ENCODE measurements at regions not wholly inside any gene's neighbourhood (a gene's known extent, or its start where the extent isn't known, plus 50 kb on each side); places are given as distances from the start of the nearest gene placed in this dataset.
"Not testable (repeated sequence)": the region's sequence is repeated elsewhere in the genome, so short reads cannot be mapped to it uniquely, and the experiment has no call there.

DNA sequence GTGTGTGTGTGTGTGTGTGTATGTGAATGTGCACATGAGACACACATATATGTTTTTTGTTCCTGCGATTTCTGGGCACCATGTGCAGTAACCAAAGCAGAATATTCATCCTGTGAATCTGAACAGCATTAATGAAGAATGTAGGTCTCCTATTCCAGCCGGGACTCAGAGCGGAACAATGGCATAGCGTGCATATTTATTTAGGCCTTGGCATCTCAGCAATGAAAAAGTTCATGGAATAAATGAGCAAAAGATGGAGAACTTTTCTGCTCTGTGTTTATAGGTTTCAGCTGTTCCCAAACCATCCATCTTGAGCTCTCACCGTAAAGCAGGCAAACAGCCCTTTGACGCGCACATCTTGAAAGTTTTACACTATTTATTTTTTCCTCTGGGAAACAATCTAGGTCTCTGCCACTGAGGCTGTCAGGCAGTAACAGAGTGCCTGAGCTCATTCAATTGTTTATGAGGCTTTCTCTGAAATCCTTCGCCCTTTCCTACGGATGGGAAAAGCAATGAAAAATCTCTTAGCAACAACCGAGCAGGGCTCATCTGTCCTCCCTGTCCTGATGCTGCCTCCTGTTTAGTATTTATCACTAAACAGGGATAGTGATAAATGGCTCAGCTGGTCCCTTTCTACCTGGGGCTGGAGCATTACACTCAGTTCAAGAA, 65.9 kb upstream of the KCNK12 start:
- H3K27me3 Mint-ChIP-seq, result peaks cover 3% of the 10 kb centered on the region

DNA sequence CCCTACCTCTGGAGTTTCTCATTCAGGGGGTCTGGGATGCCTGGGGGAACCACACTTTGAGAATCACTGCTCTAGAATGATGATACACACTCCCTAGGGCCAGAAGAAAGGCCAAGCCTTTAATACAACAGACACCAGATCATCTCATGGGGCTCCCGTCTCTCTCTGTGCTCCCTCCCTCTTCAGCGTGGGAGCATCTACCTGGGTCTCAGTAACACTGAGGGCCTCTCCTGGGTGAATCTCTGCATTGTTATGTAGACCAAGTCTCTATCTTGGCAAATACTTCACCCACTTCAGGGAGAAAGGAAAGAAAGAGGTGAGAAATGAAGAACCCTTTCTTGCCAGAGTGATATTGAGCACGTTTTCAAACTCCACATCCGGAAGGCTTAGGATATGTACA, 65.4 kb upstream of the KCNK12 start:
- no peaks in the 10 kb centered on the region for H3K36me3 Mint-ChIP-seq (ENCODE audit: low read depth)
- H3K9me3 Mint-ChIP-seq, result no peaks in the 10 kb centered on the region
- no peak overlapping the region for H3K27ac Mint-ChIP-seq
- CTCF ChIA-PET, result no interaction called here
- DNase-seq, result no peak
- POLR2A ChIA-PET, result no interaction called here
- no peak overlapping the region for H3K4me3 Mint-ChIP-seq
- peaks cover 3% of the 10 kb centered on the region for H3K27me3 Mint-ChIP-seq
- no peaks in the 10 kb centered on the region for H3K4me1 Mint-ChIP-seq

More for the DNA sequence above, 65.9 kb upstream of the KCNK12 start:
- CTCF ChIA-PET, result no interaction called here
- no peaks in the 10 kb centered on the region for H3K36me3 Mint-ChIP-seq (ENCODE audit: low read depth)
- H3K4me1 Mint-ChIP-seq, result no peaks in the 10 kb centered on the region
- no peak overlapping the region for H3K4me3 Mint-ChIP-seq
- no peak overlapping the region for H3K27ac Mint-ChIP-seq
- H3K9me3 Mint-ChIP-seq, result no peaks in the 10 kb centered on the region
- POLR2A ChIA-PET, result no interaction called here
- DNase-seq, result no peak

DNA sequence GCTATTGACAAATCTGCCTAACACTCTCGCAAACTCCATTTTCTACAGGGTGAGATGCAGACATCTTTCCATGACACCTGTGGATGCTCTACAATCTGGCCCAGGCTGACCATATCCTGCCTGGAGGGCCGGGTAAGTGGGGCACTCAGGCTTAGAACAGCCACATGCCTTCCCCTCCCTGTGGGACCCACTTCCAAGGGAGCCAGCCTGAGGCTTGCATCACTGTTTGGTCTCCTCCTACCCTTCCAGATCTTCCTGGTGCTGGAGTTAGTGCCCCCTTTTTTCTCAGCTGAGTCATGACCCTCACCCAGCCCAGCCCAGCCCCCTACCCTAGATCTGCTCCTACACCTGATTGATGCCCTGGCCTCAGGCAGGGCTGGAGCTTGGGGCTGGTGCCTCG, 62.0 kb upstream of the KCNK12 start:
- no peak overlapping the region for H3K27ac Mint-ChIP-seq
- no peak overlapping the region for H3K4me3 Mint-ChIP-seq
- H3K4me1 Mint-ChIP-seq, result no peaks in the 10 kb centered on the region
- DNase-seq, result no peak
- H3K36me3 Mint-ChIP-seq (ENCODE audit: low read depth), result no peaks in the 10 kb centered on the region
- no peaks in the 10 kb centered on the region for H3K9me3 Mint-ChIP-seq
- H3K27me3 Mint-ChIP-seq, result peaks cover 3% of the 10 kb centered on the region
- CTCF ChIA-PET, result no interaction called here
- POLR2A ChIA-PET, result no interaction called here

DNA sequence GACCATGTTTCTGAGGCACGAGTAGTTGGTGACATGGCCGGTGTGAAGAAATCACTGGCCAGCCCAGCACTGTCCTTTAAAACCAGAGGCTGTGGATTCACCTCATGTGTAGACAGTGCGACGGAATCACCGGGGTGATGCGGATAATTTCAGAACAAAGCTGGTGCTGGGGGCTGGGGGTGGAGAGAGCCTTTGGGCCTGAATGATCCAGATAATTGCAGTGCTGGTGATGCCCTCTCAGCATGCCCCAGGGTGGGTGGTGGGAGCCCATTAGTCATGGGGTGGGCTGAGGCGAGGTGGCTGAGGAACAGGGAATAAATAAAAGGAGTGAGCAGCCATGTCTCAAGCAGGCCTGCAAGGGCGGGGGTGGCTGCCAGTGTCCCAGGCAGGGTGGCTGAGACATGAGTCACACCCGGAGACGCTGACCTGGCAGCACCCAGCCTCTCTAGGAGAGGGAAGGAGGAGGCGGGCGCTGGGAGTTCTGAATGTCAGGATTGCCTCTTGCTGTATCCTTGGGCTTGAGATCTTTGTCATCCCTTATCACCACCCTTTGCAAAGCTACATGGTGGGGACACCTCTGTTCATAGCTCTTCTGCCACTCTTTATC, 61.1 kb upstream of the KCNK12 start:
- no peaks in the 10 kb centered on the region for H3K9me3 Mint-ChIP-seq
- ChIA-PET POLR2A (no interaction called here), CTCF (no interaction called here)
- DNase-seq, result no peak
- H3K4me3 Mint-ChIP-seq, result no peak overlapping the region
- no peaks in the 10 kb centered on the region for H3K4me1 Mint-ChIP-seq
- no peaks in the 10 kb centered on the region for H3K27me3 Mint-ChIP-seq
- H3K27ac Mint-ChIP-seq, result no peak overlapping the region
- no peaks in the 10 kb centered on the region for H3K36me3 Mint-ChIP-seq (ENCODE audit: low read depth)

DNA sequence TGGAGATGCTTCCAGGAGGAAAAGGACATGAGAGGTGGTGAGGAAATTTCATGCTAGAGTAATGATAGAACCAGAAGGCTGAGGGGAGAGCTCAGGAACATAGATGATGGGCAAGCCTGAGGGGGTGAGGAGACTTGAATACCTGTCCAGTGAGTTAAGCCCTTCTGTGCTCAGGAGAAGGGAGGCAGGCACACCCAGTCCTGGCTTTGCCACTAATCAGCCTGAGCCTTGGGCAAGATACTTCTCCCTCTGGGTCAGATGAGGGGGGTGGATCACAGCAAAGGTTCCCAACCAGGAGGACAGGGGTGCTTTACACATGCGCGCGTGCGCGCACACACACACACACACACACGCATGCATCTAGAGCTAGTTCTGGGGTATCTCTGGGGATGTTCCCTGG, 60.5 kb upstream of the KCNK12 start:
- H3K4me3 Mint-ChIP-seq, result no peak overlapping the region
- no peaks in the 10 kb centered on the region for H3K27me3 Mint-ChIP-seq
- H3K36me3 Mint-ChIP-seq (ENCODE audit: low read depth), result no peaks in the 10 kb centered on the region
- no peak for DNase-seq
- ChIA-PET POLR2A (no interaction called here), CTCF (no interaction called here)
- no peaks in the 10 kb centered on the region for H3K9me3 Mint-ChIP-seq
- H3K4me1 Mint-ChIP-seq, result no peaks in the 10 kb centered on the region
- H3K27ac Mint-ChIP-seq, result no peak overlapping the region

DNA sequence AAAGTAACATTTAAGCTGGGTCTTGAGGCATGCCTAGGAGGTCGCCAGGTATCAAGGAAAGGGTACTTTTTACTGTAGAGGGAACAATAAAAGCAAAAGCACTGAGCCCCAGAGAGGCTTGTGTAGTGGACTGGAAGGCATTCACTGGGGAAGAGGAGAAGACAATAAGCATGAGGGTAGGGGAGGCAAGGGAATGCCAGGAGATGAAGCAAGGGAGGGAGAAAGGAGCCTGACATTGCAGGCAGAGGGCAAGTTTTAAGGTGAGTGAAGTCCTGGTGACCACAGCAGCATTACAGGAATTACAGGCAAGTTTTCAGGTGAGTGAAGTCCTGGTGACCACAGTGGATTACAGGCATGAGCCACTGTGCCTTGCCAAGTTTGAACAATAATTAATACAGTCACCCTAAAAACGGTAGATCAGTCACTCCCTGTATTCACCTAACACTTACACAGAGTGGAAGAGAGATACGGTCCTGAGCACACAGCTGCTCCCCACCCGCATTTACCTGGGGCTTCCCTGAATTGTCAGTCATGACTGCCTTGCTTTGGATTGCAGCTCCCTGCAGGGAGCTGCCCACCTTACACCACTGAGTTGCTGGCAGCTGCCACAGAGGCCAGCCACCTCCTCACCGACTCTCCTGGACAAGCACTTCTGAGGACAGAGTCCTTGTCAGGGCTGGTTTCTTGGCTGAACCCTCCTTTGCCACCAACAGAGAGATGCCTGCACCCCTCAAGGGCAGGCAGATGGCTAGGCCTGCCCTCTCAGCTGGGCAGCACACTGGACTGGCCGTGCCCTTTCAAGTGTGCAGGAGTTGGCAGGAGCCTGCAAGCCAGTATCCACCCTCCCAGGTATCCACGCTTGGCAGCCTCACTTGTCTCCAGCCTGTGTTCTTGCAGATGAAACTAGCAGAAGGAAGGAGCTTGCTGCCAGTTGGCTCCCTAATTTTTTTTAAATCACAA, 59.0 kb upstream of the KCNK12 start:
- Mint-ChIP-seq H3K4me3 (no peak overlapping the region), H3K36me3 (ENCODE audit: low read depth) (no peaks in the 10 kb centered on the region), H3K4me1 (no peaks in the 10 kb centered on the region), H3K9me3 (no peaks in the 10 kb centered on the region), H3K27me3 (peaks cover 6% of the 10 kb centered on the region), H3K27ac (no peak overlapping the region)
- DNase-seq, result no peak
- POLR2A ChIA-PET, result no interaction called here
- CTCF ChIA-PET, result no interaction called here

DNA sequence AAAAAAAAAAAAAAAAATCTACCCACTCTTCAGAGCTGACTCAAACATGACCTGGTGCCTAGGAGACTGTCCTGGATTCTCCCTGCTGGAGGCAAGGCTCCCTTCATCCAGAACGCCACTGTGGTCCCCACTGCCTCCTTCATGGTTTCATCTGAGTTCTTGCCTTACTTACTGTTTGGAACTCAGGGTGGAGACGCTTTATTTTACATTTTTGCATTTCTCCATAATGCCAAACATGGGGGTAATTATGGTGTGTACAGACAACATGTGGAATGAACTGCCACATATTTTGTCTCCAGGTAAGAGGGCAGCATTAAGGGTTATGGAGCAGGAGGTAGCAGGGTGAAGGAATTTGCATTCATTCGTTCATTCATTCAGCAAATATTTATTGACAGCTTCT, 58.1 kb upstream of the KCNK12 start:
- H3K27me3 Mint-ChIP-seq, result peaks cover 12% of the 10 kb centered on the region
- H3K27ac Mint-ChIP-seq, result no peak overlapping the region
- no peaks in the 10 kb centered on the region for H3K4me1 Mint-ChIP-seq
- H3K36me3 Mint-ChIP-seq (ENCODE audit: low read depth), result no peaks in the 10 kb centered on the region
- POLR2A ChIA-PET, result no interaction called here
- CTCF ChIA-PET, result no interaction called here
- no peaks in the 10 kb centered on the region for H3K9me3 Mint-ChIP-seq
- no peak overlapping the region for H3K4me3 Mint-ChIP-seq
- no peak for DNase-seq

DNA sequence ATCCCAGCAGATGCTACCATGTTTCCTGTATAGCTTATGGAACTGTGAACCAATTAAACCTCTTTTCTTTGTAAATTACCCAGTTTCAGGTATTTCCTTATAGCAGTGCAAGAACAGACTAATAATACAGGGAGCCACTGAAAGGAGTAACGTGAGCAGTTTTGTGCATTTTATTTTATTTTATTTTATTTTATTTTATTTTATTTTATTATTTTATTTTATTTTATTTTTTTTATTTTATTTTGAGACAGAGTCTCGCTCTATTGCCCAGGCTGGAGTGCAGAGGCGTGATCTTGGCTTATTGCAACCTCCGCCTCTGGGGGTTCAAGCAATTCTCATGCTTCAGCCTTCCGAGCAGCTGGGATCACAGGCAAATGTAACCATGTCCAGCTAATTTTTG, 55.9 kb upstream of the KCNK12 start:
- no peak for DNase-seq
- H3K4me3 Mint-ChIP-seq, result no peak overlapping the region
- peaks cover 16% of the 10 kb centered on the region for H3K27me3 Mint-ChIP-seq
- no peaks in the 10 kb centered on the region for H3K36me3 Mint-ChIP-seq (ENCODE audit: low read depth)
- H3K4me1 Mint-ChIP-seq, result no peaks in the 10 kb centered on the region
- no peak overlapping the region for H3K27ac Mint-ChIP-seq
- ChIA-PET POLR2A (no interaction called here), CTCF (no interaction called here)
- no peaks in the 10 kb centered on the region for H3K9me3 Mint-ChIP-seq

DNA sequence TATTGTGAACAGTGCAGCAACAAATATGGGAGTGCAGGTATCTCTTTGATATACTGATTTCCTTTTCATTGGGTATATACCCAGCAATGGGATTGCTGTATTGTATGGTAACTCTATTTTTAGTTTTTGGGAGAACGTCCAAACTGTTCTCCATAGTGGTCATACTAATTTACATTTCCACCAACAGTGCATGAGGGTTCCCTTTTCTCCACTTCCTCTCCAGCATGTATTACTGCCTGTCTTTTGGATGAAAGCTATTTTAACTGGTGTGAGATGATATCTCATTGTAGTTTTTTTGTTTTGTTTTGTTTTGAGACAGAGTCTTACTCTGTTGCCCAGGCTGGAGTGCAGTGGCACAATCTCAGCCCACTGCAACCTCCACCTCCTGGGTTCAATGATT, 52.4 kb upstream of the KCNK12 start:
- POLR2A ChIA-PET; H3K27ac Mint-ChIP-seq; CTCF ChIA-PET; H3K9me3 Mint-ChIP-seq; DNase-seq; H3K4me3 Mint-ChIP-seq; H3K36me3 Mint-ChIP-seq (ENCODE audit: low read depth); H3K4me1 Mint-ChIP-seq: not testable (repeated sequence)
- peaks cover 19% of the 10 kb centered on the region for H3K27me3 Mint-ChIP-seq

DNA sequence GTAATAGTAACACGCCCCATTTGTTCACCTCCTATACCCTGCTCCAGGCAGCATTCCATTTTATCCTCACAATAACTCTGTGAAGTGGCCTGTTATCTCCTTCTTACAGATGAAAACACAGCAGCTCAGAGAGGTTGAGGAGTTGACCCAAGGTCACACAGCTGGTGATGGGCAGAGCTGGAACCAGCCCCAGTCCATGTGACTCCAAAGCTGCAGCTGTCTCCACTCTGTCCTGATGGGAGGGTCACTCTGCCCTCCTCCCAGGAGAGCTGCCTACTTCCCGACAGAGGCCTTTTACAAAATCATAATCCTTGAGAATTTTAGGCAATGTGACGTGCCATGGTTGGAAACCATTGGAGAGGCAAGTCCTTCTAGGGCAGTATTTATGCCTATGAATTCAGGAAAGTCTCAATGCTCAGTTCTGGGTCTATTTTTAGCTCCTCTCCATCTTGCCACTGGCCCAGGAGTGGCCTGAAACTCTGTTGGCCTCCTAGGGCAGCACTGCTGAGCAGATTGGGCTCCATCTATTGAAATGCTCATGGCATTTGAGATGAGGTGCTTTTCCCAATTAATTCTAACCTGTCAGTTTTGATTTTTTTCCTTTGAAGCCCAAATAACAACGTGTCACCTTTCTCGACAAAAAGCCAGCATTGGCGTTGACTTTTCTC, 50.1 kb upstream of the KCNK12 start:
- Mint-ChIP-seq H3K36me3 (ENCODE audit: low read depth) (no peaks in the 10 kb centered on the region), H3K27me3 (peaks cover 19% of the 10 kb centered on the region), H3K27ac (no peak overlapping the region), H3K4me3 (no peak overlapping the region), H3K9me3 (no peaks in the 10 kb centered on the region), H3K4me1 (no peaks in the 10 kb centered on the region)
- CTCF ChIA-PET, result interaction anchor here (0.6 to 1.1 kb wide), 3 partner anchors 36 to 914 kb away, joined by 3 to 6 read pairs (median 3); no protein-coding TSS in a partner anchor
- no peak for DNase-seq
- POLR2A ChIA-PET, result no interaction called here

All from activated CD4-positive, alpha-beta T cell treated with anti-CD3 and anti-CD28 coated beads, Interleukin-2, amount 10 ng/mL, durations not matched to agents 7 days and 5 days (primary cell).